ENCODE measurements at regions not wholly inside any gene's neighbourhood (a gene's known extent, or its start where the extent isn't known, plus 50 kb on each side); places are given as distances from the start of the nearest gene placed in this dataset.

GRCh38 chr22:27406389-27406861, 395.1 kb downstream of the MN1 start:
- DNase-seq, result no peak

GRCh38 chr22:27407369-27407985, 394.1 kb downstream of the MN1 start:
- no peak for DNase-seq

GRCh38 chr22:27408068-27408467, 393.5 kb downstream of the MN1 start:
- DNase-seq, result no peak

- DNase-seq, result no peak
Measured at GRCh38 chr22:27409299-27409698, 392.3 kb downstream of the MN1 start.

- no peak for DNase-seq
Measured at GRCh38 chr22:27412866-27413445, 388.6 kb downstream of the MN1 start.

GRCh38 chr22:27413702-27414101, 387.9 kb downstream of the MN1 start:
- no peak for DNase-seq

- peak; percentile 26 for DNase-seq
Measured at GRCh38 chr22:27416511-27417420, 384.8 kb downstream of the MN1 start.

- no peak for DNase-seq
Measured at GRCh38 chr22:27417421-27417814, 384.1 kb downstream of the MN1 start.

- DNase-seq, result no peak
Measured at GRCh38 chr22:27418261-27418660, 383.3 kb downstream of the MN1 start.

GRCh38 chr22:27419473-27419872, 382.1 kb downstream of the MN1 start:
- DNase-seq, result no peak

GRCh38 chr22:27420195-27420816, 381.2 kb downstream of the MN1 start:
- DNase-seq, result no peak

- DNase-seq, result no peak
Measured at GRCh38 chr22:27420817-27421361, 380.7 kb downstream of the MN1 start.

GRCh38 chr22:27422442-27422841, 379.1 kb downstream of the MN1 start:
- DNase-seq, result no peak

- no peak for DNase-seq
Measured at GRCh38 chr22:27424319-27424718, 377.2 kb downstream of the MN1 start.

GRCh38 chr22:27429476-27429875, 372.1 kb downstream of the MN1 start:
- no peak for DNase-seq

GRCh38 chr22:27431081-27431480, 370.5 kb downstream of the MN1 start:
- no peak for DNase-seq

GRCh38 chr22:27431896-27432295, 369.7 kb downstream of the MN1 start:
- no peak for DNase-seq

- no peak for DNase-seq
Measured at GRCh38 chr22:27433099-27433498, 368.5 kb downstream of the MN1 start.

- DNase-seq, result no peak
Measured at GRCh38 chr22:27433585-27434190, 367.9 kb downstream of the MN1 start.

GRCh38 chr22:27434898-27435297, 366.7 kb downstream of the MN1 start:
- DNase-seq, result no peak

GRCh38 chr22:27435844-27436576, 365.5 kb downstream of the MN1 start:
- no peak for DNase-seq

- no peak for DNase-seq
Measured at GRCh38 chr22:27436591-27436990, 365.0 kb downstream of the MN1 start.
